Natural killer cell (primary cell): ENCODE measurements at regions not wholly inside any gene's neighbourhood (a gene's known extent, or its start where the extent isn't known, plus 50 kb on each side); places are given as distances from the start of the nearest gene placed in this dataset.

ENCODE experiments used
- ATAC-seq, 3 donors: fragments of 150-1000 bp in 2 of 3; fragments of 200-7000 bp in 1 of 3; cut with Tn5 transposase; 1 replicate in 1 of 3; 2 replicates in 2 of 3; pipeline ENCODE4 v1.10.0; 2021; ENCODE audit warnings: mild to moderate bottlenecking in 2 of 3, moderate library complexity in 2 of 3
- DNase-seq, 2 donors: peaks; one replicate each; pipeline versions ENCODE4 v3.0.0 to v3.0.0-alpha.2; 2013 to 2021; ENCODE audit warnings: mixed read lengths in 1 of 2
- H3K27ac ChIP-seq: one replicate; pipeline ENCODE4 v1.5.1; 2013; ENCODE audit warnings: mild to moderate bottlenecking, low read length
- H3K27me3 ChIP-seq: one replicate; pipeline ENCODE4 v1.6.1; 2013; ENCODE audit warnings: low read length; ENCODE audit not compliant: control insufficient read depth, insufficient read depth
- H3K36me3 ChIP-seq: one replicate; pipeline ENCODE4 v1.6.1; 2013; ENCODE audit warnings: low read length; ENCODE audit not compliant: control insufficient read depth, insufficient read depth
- H3K4me1 ChIP-seq: one replicate; pipeline ENCODE4 v1.6.1; 2013; ENCODE audit warnings: low read length; ENCODE audit not compliant: control insufficient read depth, insufficient read depth
- H3K4me3 ChIP-seq: one replicate; pipeline ENCODE4 v1.5.1; 2013; ENCODE audit warnings: low read length
- H3K9me3 ChIP-seq: one replicate; pipeline ENCODE4 v1.6.1; 2013; ENCODE audit warnings: low read length; ENCODE audit not compliant: control insufficient read depth, insufficient read depth
- H3K27ac Mint-ChIP-seq, 2 donors: one replicate each; pipeline ENCODE4 v1.8.0; 2022; ENCODE audit warnings: mild to moderate bottlenecking in 2 of 2, mixed read lengths in 2 of 2, moderate library complexity in 1 of 2
- H3K27me3 Mint-ChIP-seq, 2 donors: one replicate each; pipeline ENCODE4 v1.8.0; 2022; ENCODE audit warnings: low read depth in 2 of 2, mixed read lengths in 2 of 2
- H3K36me3 Mint-ChIP-seq: one replicate; pipeline ENCODE4 v1.8.0; 2022; ENCODE audit warnings: mixed read lengths
- H3K4me1 Mint-ChIP-seq, 2 donors: one replicate each; pipeline ENCODE4 v1.8.0; 2022; ENCODE audit warnings: mixed read lengths in 2 of 2
- H3K4me3 Mint-ChIP-seq: one replicate; pipeline ENCODE4 v1.8.0; 2022; ENCODE audit warnings: mild to moderate bottlenecking, moderate library complexity, mixed read lengths
- H3K9me3 Mint-ChIP-seq, 2 donors: one replicate each; pipeline ENCODE4 v1.8.0; 2022; ENCODE audit warnings: mixed read lengths in 2 of 2
- CTCF ChIP-seq: fragments of 200-600 bp; IDR thresholded peaks from one replicate; pipeline ENCODE4 v1.8.0; 2022; ENCODE audit warnings: antibody characterized with exemption
- WGBS: methylation state at CpG from one replicate; pipeline ENCODE4 v1.1.7; 2013; ENCODE audit warnings: missing lambda C conversion rate; ENCODE audit not compliant: insufficient coverage; 5-methylcytosine and 5-hydroxymethylcytosine counted together
- intact Hi-C: fragments of 100-400 bp; cut with micrococcal nuclease; formaldehyde crosslinking; loops from one replicate; pipeline ENCODE4 v1.14.2; 2022

- Histone ChIP-seq H3K27ac (no peak overlapping the region), H3K4me1 (no peaks in the 10 kb centered on the region), H3K36me3 (no peaks in the 10 kb centered on the region), H3K4me3 (no peak overlapping the region), H3K9me3 (no peaks in the 10 kb centered on the region), H3K27me3 (no peaks in the 10 kb centered on the region)
- WGBS = 91% methylated on average over 2 of the region's 4 CpGs
- no peak for DNase-seq
- TF ChIP-seq CTCF = no peak
- Mint-ChIP-seq H3K36me3 (no peaks in the 10 kb centered on the region), H3K4me1 (no peaks in the 10 kb centered on the region), H3K27ac (no peak overlapping the region), H3K4me3 (no peak overlapping the region), H3K9me3 (no peaks in the 10 kb centered on the region), H3K27me3 (no peaks in the 10 kb centered on the region)
- no peak for ATAC-seq
- intact Hi-C loops = no loop called here
Measured at GRCh38 chr6:19713411-19713810, 123.8 kb upstream of the ID4 start.

- DNase-seq = no peak
- H3K27ac ChIP-seq = no peak overlapping the region
- no peaks in the 10 kb centered on the region for H3K27me3 ChIP-seq
- intact Hi-C loops = no loop called here
- no peaks in the 10 kb centered on the region for H3K9me3 ChIP-seq
- H3K4me1 Mint-ChIP-seq = no peaks in the 10 kb centered on the region
- TF ChIP-seq CTCF = no peak
- 93% methylated on average over 2 of the region's 3 CpGs for WGBS
- no peak overlapping the region for H3K4me3 ChIP-seq
- no peaks in the 10 kb centered on the region for H3K36me3 ChIP-seq
- no peaks in the 10 kb centered on the region for H3K36me3 Mint-ChIP-seq
- no peak overlapping the region for H3K4me3 Mint-ChIP-seq
- H3K4me1 ChIP-seq = no peaks in the 10 kb centered on the region
- ATAC-seq = no peak
- no peaks in the 10 kb centered on the region for H3K27me3 Mint-ChIP-seq
- no peaks in the 10 kb centered on the region for H3K9me3 Mint-ChIP-seq
- no peak overlapping the region for H3K27ac Mint-ChIP-seq
Measured at GRCh38 chr6:19713984-19714383, 123.2 kb upstream of the ID4 start.

GRCh38 chr6:19714434-19715166, 122.6 kb upstream of the ID4 start:
- Mint-ChIP-seq H3K27me3 (no peaks in the 10 kb centered on the region), H3K9me3 (no peaks in the 10 kb centered on the region), H3K4me1 (no peaks in the 10 kb centered on the region), H3K36me3 (no peaks in the 10 kb centered on the region), H3K4me3 (no peak overlapping the region), H3K27ac (no peak overlapping the region)
- no peak overlapping the region for H3K27ac ChIP-seq
- 100% methylated on average over 2 of the region's 5 CpGs for WGBS
- ATAC-seq (no peak), DNase-seq (no peak)
- H3K27me3 ChIP-seq = no peaks in the 10 kb centered on the region
- no peaks in the 10 kb centered on the region for H3K9me3 ChIP-seq
- no peaks in the 10 kb centered on the region for H3K4me1 ChIP-seq
- no peak for TF ChIP-seq CTCF
- no peak overlapping the region for H3K4me3 ChIP-seq
- H3K36me3 ChIP-seq = no peaks in the 10 kb centered on the region
- intact Hi-C loops = no loop called here

GRCh38 chr6:19715167-19715551, 122.0 kb upstream of the ID4 start:
- Histone ChIP-seq H3K9me3 (no peaks in the 10 kb centered on the region), H3K36me3 (no peaks in the 10 kb centered on the region), H3K4me1 (no peaks in the 10 kb centered on the region), H3K4me3 (no peak overlapping the region), H3K27me3 (no peaks in the 10 kb centered on the region), H3K27ac (no peak overlapping the region)
- intact Hi-C loops = no loop called here
- Mint-ChIP-seq H3K27me3 (no peaks in the 10 kb centered on the region), H3K27ac (no peak overlapping the region), H3K36me3 (no peaks in the 10 kb centered on the region), H3K9me3 (no peaks in the 10 kb centered on the region), H3K4me3 (no peak overlapping the region), H3K4me1 (no peaks in the 10 kb centered on the region)
- TF ChIP-seq CTCF = no peak
- ATAC-seq (no peak), DNase-seq (no peak)
